ENCODE measurements at regions not wholly inside any gene's neighbourhood (a gene's known extent, or its start where the extent isn't known, plus 50 kb on each side); places are given as distances from the start of the nearest gene placed in this dataset.

- H3K27me3 ChIP-seq (replicated peaks; ENCODE audit: insufficient read depth, low read depth, low read length, poor library complexity): no peaks in the 10 kb centered on the region
- ChIA-PET CTCF (no interaction called here), POLR2A (ENCODE audit: low non-redundant PET) (no interaction called here)
- H3K4me1 ChIP-seq (ENCODE audit: insufficient read depth, low read length, poor library complexity, severe bottlenecking): no peaks in the 10 kb centered on the region
- no peak for DNase-seq (ENCODE audit: low spot score)
- TF ChIP-seq EZH2 (IDR thresholded peaks at IDR 0.05; ENCODE audit: borderline replicate concordance, low read depth, low read length, poor library complexity, severe bottlenecking): no peak
- TF ChIP-seq, protein P1, sequence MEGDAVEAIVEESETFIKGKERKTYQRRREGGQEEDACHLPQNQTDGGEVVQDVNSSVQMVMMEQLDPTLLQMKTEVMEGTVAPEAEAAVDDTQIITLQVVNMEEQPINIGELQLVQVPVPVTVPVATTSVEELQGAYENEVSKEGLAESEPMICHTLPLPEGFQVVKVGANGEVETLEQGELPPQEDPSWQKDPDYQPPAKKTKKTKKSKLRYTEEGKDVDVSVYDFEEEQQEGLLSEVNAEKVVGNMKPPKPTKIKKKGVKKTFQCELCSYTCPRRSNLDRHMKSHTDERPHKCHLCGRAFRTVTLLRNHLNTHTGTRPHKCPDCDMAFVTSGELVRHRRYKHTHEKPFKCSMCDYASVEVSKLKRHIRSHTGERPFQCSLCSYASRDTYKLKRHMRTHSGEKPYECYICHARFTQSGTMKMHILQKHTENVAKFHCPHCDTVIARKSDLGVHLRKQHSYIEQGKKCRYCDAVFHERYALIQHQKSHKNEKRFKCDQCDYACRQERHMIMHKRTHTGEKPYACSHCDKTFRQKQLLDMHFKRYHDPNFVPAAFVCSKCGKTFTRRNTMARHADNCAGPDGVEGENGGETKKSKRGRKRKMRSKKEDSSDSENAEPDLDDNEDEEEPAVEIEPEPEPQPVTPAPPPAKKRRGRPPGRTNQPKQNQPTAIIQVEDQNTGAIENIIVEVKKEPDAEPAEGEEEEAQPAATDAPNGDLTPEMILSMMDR (conservative IDR thresholded peaks at IDR 0.05; ENCODE audit: low read depth, low read length): no peak
- no peak overlapping the region for H3K4me3 ChIP-seq (ENCODE audit: low read depth, low read length, poor library complexity, severe bottlenecking)
- H3K36me3 ChIP-seq (ENCODE audit: insufficient read depth, low read length, poor library complexity, severe bottlenecking): no peaks in the 10 kb centered on the region
- no peak overlapping the region for H3K27ac ChIP-seq (ENCODE audit: low read depth, low read length, poor library complexity, severe bottlenecking)
- no peaks in the 10 kb centered on the region for H3K9me3 ChIP-seq (ENCODE audit: low read depth, low read length, poor library complexity, severe bottlenecking)
- intact Hi-C loops (cut with micrococcal nuclease; ENCODE audit: unreplicated experiment): no loop called here
- BruUV-seq (replicated peaks): no TSS peak
These were observed 225.6 kb upstream of the ZBED5 start for GRCh38 chr11:11083441-11083840.

GRCh38 chr11:11082646-11083045, 224.8 kb upstream of the ZBED5 start:
- POLR2A ChIA-PET (ENCODE audit: low non-redundant PET): no interaction called here

GRCh38 chr11:11081776-11082175, 223.9 kb upstream of the ZBED5 start:
- DNase-seq (ENCODE audit: low spot score): no peak
- Histone ChIP-seq H3K36me3 (ENCODE audit: insufficient read depth, low read length, poor library complexity, severe bottlenecking) (no peaks in the 10 kb centered on the region), H3K9me3 (ENCODE audit: low read depth, low read length, poor library complexity, severe bottlenecking) (no peaks in the 10 kb centered on the region), H3K27me3 (replicated peaks; ENCODE audit: insufficient read depth, low read depth, low read length, poor library complexity) (no peaks in the 10 kb centered on the region), H3K27ac (ENCODE audit: low read depth, low read length, poor library complexity, severe bottlenecking) (no peak overlapping the region), H3K4me1 (ENCODE audit: insufficient read depth, low read length, poor library complexity, severe bottlenecking) (no peaks in the 10 kb centered on the region), H3K4me3 (ENCODE audit: low read depth, low read length, poor library complexity, severe bottlenecking) (no peak overlapping the region)
- no TSS peak for BruUV-seq (replicated peaks)
- CTCF ChIA-PET: no interaction called here
- POLR2A ChIA-PET (ENCODE audit: low non-redundant PET): no interaction called here
- intact Hi-C loops (cut with micrococcal nuclease; ENCODE audit: unreplicated experiment): no loop called here
- TF ChIP-seq, protein P1 (conservative IDR thresholded peaks at IDR 0.05; ENCODE audit: low read depth, low read length): no peak
- no peak for TF ChIP-seq EZH2 (IDR thresholded peaks at IDR 0.05; ENCODE audit: borderline replicate concordance, low read depth, low read length, poor library complexity, severe bottlenecking)

More at GRCh38 chr11:11082646-11083045, 224.8 kb upstream of the ZBED5 start:
- Histone ChIP-seq H3K27ac (ENCODE audit: low read depth, low read length, poor library complexity, severe bottlenecking) (no peak overlapping the region), H3K9me3 (ENCODE audit: low read depth, low read length, poor library complexity, severe bottlenecking) (no peaks in the 10 kb centered on the region), H3K4me3 (ENCODE audit: low read depth, low read length, poor library complexity, severe bottlenecking) (no peak overlapping the region), H3K36me3 (ENCODE audit: insufficient read depth, low read length, poor library complexity, severe bottlenecking) (no peaks in the 10 kb centered on the region), H3K27me3 (replicated peaks; ENCODE audit: insufficient read depth, low read depth, low read length, poor library complexity) (no peaks in the 10 kb centered on the region), H3K4me1 (ENCODE audit: insufficient read depth, low read length, poor library complexity, severe bottlenecking) (no peaks in the 10 kb centered on the region)
- intact Hi-C loops (cut with micrococcal nuclease; ENCODE audit: unreplicated experiment): no loop called here
- no peak for TF ChIP-seq EZH2 (IDR thresholded peaks at IDR 0.05; ENCODE audit: borderline replicate concordance, low read depth, low read length, poor library complexity, severe bottlenecking)
- TF ChIP-seq, protein P1 (conservative IDR thresholded peaks at IDR 0.05; ENCODE audit: low read depth, low read length): no peak
- no TSS peak for BruUV-seq (replicated peaks)
- CTCF ChIA-PET: no interaction called here
- DNase-seq (ENCODE audit: low spot score): no peak

Data from A673 (cell line).